H1 (cell line): ENCODE measurements at regions not wholly inside any gene's neighbourhood (a gene's known extent, or its start where the extent isn't known, plus 50 kb on each side); places are given as distances from the start of the nearest gene placed in this dataset.

Experiments
- CTCF ChIA-PET: fragments of 300-600 bp; sonication (Branson Sonifier 250); formaldehyde crosslinking; loops from one replicate; lab custom pipeline; 2021; ENCODE audit not compliant: partially characterized antibody; lab: Charles Lee
- POLR2A ChIA-PET: fragments of 300-600 bp; sonication (Branson Sonifier 250); formaldehyde crosslinking; loops from one replicate; lab custom pipeline; 2021; ENCODE audit warnings: inconsistent platforms; ENCODE audit not compliant: partially characterized antibody; lab: Charles Lee
- DNase-seq, 2 experiments: peaks; one replicate each; pipeline versions ENCODE4 v3.0.0 to v3.0.0-alpha.2; 2010 to 2022; ENCODE audit warnings: low spot score in 2 of 2, low read depth in 1 of 2, mixed read lengths in 1 of 2
- FAIRE-seq: peaks from 2 replicates; lab custom pipeline; 2011; peaks lifted over from hg19 to GRCh38; lab: Jason Lieb, UNC
- H2AFZ ChIP-seq: 2 replicates; pipeline ENCODE4 v1.8.1; 2012; ENCODE audit warnings: low read length, inconsistent platforms
- H2AK5ac ChIP-seq: 2 replicates; pipeline ENCODE4 v1.6.1; 2013; ENCODE audit warnings: low read depth, low read length
- H2BK120ac ChIP-seq: replicated peaks from 2 replicates; pipeline ENCODE3; 2013; ENCODE audit warnings: low read depth, low read length, inconsistent platforms
- H2BK12ac ChIP-seq: 2 replicates; pipeline ENCODE4 v1.6.1; 2013; ENCODE audit warnings: low read depth, low read length
- H2BK15ac ChIP-seq: 2 replicates; pipeline ENCODE4 v1.6.1; 2013; ENCODE audit warnings: low read length
- H2BK20ac ChIP-seq: 2 replicates; pipeline ENCODE4 v1.6.1; 2013; ENCODE audit warnings: low read length
- H2BK5ac ChIP-seq: 2 replicates; pipeline ENCODE4 v1.6.1; 2013; ENCODE audit warnings: low read depth, low read length
- H3K14ac ChIP-seq: 2 replicates; pipeline ENCODE4 v1.6.1; 2013; ENCODE audit warnings: inconsistent platforms; ENCODE audit not compliant: insufficient read length
- H3K18ac ChIP-seq: 2 replicates; pipeline ENCODE4 v1.6.1; 2013; ENCODE audit warnings: low read length; ENCODE audit errors: extremely low read depth
- H3K23ac ChIP-seq: 2 replicates; pipeline ENCODE4 v1.6.1; 2013; ENCODE audit warnings: inconsistent platforms; ENCODE audit not compliant: insufficient read length
- H3K23me2 ChIP-seq: 2 replicates; pipeline ENCODE4 v1.6.1; 2013; ENCODE audit warnings: low read depth, low read length
- H3K27ac ChIP-seq: 2 replicates; pipeline ENCODE4 v1.6.1; 2011; ENCODE audit warnings: low read depth, low read length, inconsistent platforms
- H3K27me3 ChIP-seq, 4 experiments: replicated peaks in 1 of 4; 1 replicate in 1 of 4; 2 replicates in 3 of 4; pipeline versions ENCODE4 v1.6.1 to v1.8.1; 2011 to 2013; ENCODE audit warnings: low read length in 3 of 4, mild to moderate bottlenecking in 3 of 4, inconsistent platforms in 2 of 4, mixed read lengths in 2 of 4, moderate library complexity in 1 of 4; ENCODE audit not compliant: control insufficient read depth in 3 of 4, insufficient read depth in 3 of 4; ENCODE audit errors: extremely low read depth in 1 of 4
- H3K36me3 ChIP-seq, 4 experiments: 2 replicates each; pipeline versions ENCODE4 v1.6.1 to v1.8.1; 2011 to 2013; ENCODE audit warnings: mild to moderate bottlenecking in 4 of 4, low read length in 3 of 4, moderate library complexity in 2 of 4, control low read depth in 1 of 4, inconsistent platforms in 1 of 4; ENCODE audit not compliant: insufficient read depth in 4 of 4, control insufficient read depth in 2 of 4
- H3K4ac ChIP-seq: replicated peaks from 2 replicates; pipeline ENCODE3; 2013; ENCODE audit warnings: low read length, low read depth, mixed read lengths, inconsistent platforms; ENCODE audit not compliant: insufficient read length
- H3K4me1 ChIP-seq, 4 experiments: replicated peaks in 1 of 4; 1 replicate in 1 of 4; 2 replicates in 3 of 4; pipeline versions ENCODE4 v1.6.1 to v1.8.1; 2011 to 2013; ENCODE audit warnings: low read length in 3 of 4, inconsistent platforms in 2 of 4, mixed read lengths in 1 of 4; ENCODE audit not compliant: insufficient read depth in 4 of 4, control insufficient read depth in 3 of 4
- H3K4me2 ChIP-seq, 2 experiments: 2 replicates each; pipeline versions ENCODE4 v1.6.1 to v1.8.1; 2011 to 2013; ENCODE audit warnings: low read depth in 2 of 2, low read length in 2 of 2, control low read depth in 1 of 2, inconsistent platforms in 1 of 2, mild to moderate bottlenecking in 1 of 2; ENCODE audit not compliant: insufficient read depth in 1 of 2
- H3K4me3 ChIP-seq, 4 experiments: fragments of 200-600, 300-600 bp in 1 of 4; sonication (generic), shearing (Covaris generic), sonication (Bioruptor Twin) in 1 of 4; 2 replicates each; pipeline versions ENCODE4 v1.5.1 to v1.8.1; 2011 to 2016; ENCODE audit warnings: low read length in 4 of 4, low read depth in 3 of 4, control low read depth in 2 of 4, inconsistent platforms in 2 of 4, mild to moderate bottlenecking in 2 of 4, mixed read lengths in 1 of 4, moderate library complexity in 1 of 4; ENCODE audit not compliant: insufficient read depth in 2 of 4; ENCODE audit errors: extremely low read depth in 1 of 4
- H3K56ac ChIP-seq: replicated peaks from 2 replicates; pipeline ENCODE3; 2013; ENCODE audit warnings: low read depth, mild to moderate bottlenecking, mixed read lengths, low read length, inconsistent platforms; ENCODE audit not compliant: insufficient read length
- H3K79me1 ChIP-seq: 2 replicates; pipeline ENCODE4 v1.6.1; 2013; ENCODE audit warnings: low read depth, low read length, control low read depth
- H3K79me2 ChIP-seq, 2 experiments: 2 replicates each; pipeline versions ENCODE4 v1.6.1 to v1.8.1; 2012 to 2013; ENCODE audit warnings: low read length in 2 of 2, mild to moderate bottlenecking in 2 of 2, inconsistent platforms in 1 of 2; ENCODE audit not compliant: insufficient read depth in 2 of 2, control insufficient read depth in 1 of 2
- H3K9ac ChIP-seq, 4 experiments: replicated peaks in 1 of 4; 1 replicate in 1 of 4; 2 replicates in 3 of 4; pipeline versions ENCODE4 v1.6.1 to v1.8.1; 2011 to 2013; ENCODE audit warnings: low read depth in 3 of 4, low read length in 3 of 4, control low read depth in 2 of 4, mild to moderate bottlenecking in 2 of 4, moderate library complexity in 2 of 4, inconsistent platforms in 1 of 4; ENCODE audit errors: extremely low read depth in 1 of 4
- H3K9me3 ChIP-seq, 2 experiments: 2 replicates each; pipeline versions ENCODE4 v1.6.1 to v1.8.1; 2012 to 2013; ENCODE audit warnings: mild to moderate bottlenecking in 2 of 2, moderate library complexity in 2 of 2, control low read depth in 1 of 2, inconsistent platforms in 1 of 2, low read depth in 1 of 2, low read length in 1 of 2, mixed read lengths in 1 of 2; ENCODE audit not compliant: insufficient read depth in 2 of 2
- H4K20me1 ChIP-seq, 2 experiments: replicated peaks in 1 of 2; 2 replicates each; pipeline versions ENCODE3 to v1.8.1; 2011 to 2013; ENCODE audit warnings: inconsistent platforms in 2 of 2, low read length in 2 of 2, mild to moderate bottlenecking in 1 of 2; ENCODE audit not compliant: insufficient read depth in 2 of 2, control insufficient read depth in 1 of 2
- H4K5ac ChIP-seq: 2 replicates; pipeline ENCODE4 v1.6.1; 2013; ENCODE audit warnings: low read length, low read depth, mixed read lengths, inconsistent platforms; ENCODE audit not compliant: insufficient read length
- H4K8ac ChIP-seq: 2 replicates; pipeline ENCODE4 v1.8.0; 2013; ENCODE audit warnings: mild to moderate bottlenecking, moderate library complexity, low read length, inconsistent platforms; ENCODE audit not compliant: insufficient read depth; ENCODE audit errors: extremely low read depth
- H4K91ac ChIP-seq: replicated peaks from 2 replicates; pipeline ENCODE3; 2013; ENCODE audit warnings: low read length, mixed read lengths, inconsistent platforms; ENCODE audit not compliant: insufficient read length
- BRCA1 ChIP-seq: IDR thresholded peaks from 2 replicates; pipeline ENCODE4 v1.6.1; 2012; ENCODE audit warnings: low read depth, low read length, improper control_type of control experiment
- GTF2F1 ChIP-seq: IDR thresholded peaks from 2 replicates; pipeline ENCODE4 v1.6.1; 2012; ENCODE audit warnings: low read depth, low read length, improper control_type of control experiment, borderline replicate concordance
- RFX5 ChIP-seq: IDR thresholded peaks from 2 replicates; pipeline ENCODE4 v1.6.1; 2011; ENCODE audit warnings: low read depth, low read length, improper control_type of control experiment, borderline replicate concordance
- TAF7 ChIP-seq: optimal IDR thresholded peaks from 2 replicates; pipeline ENCODE3; 2011; ENCODE audit warnings: low read depth, mild to moderate bottlenecking, inconsistent platforms, low read length, moderate library complexity, borderline replicate concordance
- WGBS, 2 experiments: shearing (Covaris generic) in 1 of 2; methylation state at CpG; one replicate each; pipeline versions ENCODE4 v1.1.6 to v1.1.7; 2013 to 2015; ENCODE audit warnings: low lambda C conversion rate in 2 of 2, mixed read lengths in 2 of 2, inconsistent platforms in 1 of 2, low coverage in 1 of 2, missing lambda C conversion rate in 1 of 2; ENCODE audit not compliant: insufficient replicate concordance in 2 of 2, insufficient coverage in 1 of 2, insufficient read length in 1 of 2; ENCODE audit errors: extremely low coverage in 1 of 2, missing lambda C conversion rate in 1 of 2; 5-methylcytosine and 5-hydroxymethylcytosine counted together

GRCh38 chr16:55045329-55045728 lies 114.7 kb downstream of the IRX5 start:
- H3K23me2 ChIP-seq, result no peaks in the 10 kb centered on the region; the same call in 1 of the 2 replicates
- no peak overlapping the region for H2AFZ ChIP-seq
- WGBS, 2 experiments, result 93% methylated on average over 3 of the region's 3 CpGs; no CpG with 5 or more reads in 1 of the 2 experiments
- H3K79me2 ChIP-seq, result no peaks in the 10 kb centered on the region
- no peak overlapping the region for H4K8ac ChIP-seq
- no peak overlapping the region for H3K9ac ChIP-seq
- no peak overlapping the region for H2BK15ac ChIP-seq
- H3K36me3 ChIP-seq, result no peaks in the 10 kb centered on the region
- H2AK5ac ChIP-seq, result no peak overlapping the region
- H4K5ac ChIP-seq, result no peak overlapping the region
- 0 out of 7 replicates have a peak, but pooled peaks cover 0 to 2% (median 0%) of the 10 kb centered on the region in 4 experiments for H3K27me3 ChIP-seq
- H2BK120ac ChIP-seq, result no peak overlapping the region
- H2BK5ac ChIP-seq, result no peak overlapping the region
- H4K91ac ChIP-seq, result no peak overlapping the region
- H2BK20ac ChIP-seq, result no peak overlapping the region
- H3K4me2 ChIP-seq, result no peak overlapping the region
- H3K4me1 ChIP-seq, result no peaks in the 10 kb centered on the region
- H3K23ac ChIP-seq, result no peak overlapping the region
- FAIRE-seq (no peak), DNase-seq (no peak)
- H3K4ac ChIP-seq, result no peak overlapping the region
- CTCF ChIA-PET, result interaction anchor here (1.8 to 14.3 kb wide), 3 partner anchors 11 to 88 kb away, joined by 4 to 145 read pairs (median 20); no protein-coding TSS in a partner anchor
- H3K18ac ChIP-seq, result no peak overlapping the region
- H2BK12ac ChIP-seq, result no peak overlapping the region
- H3K14ac ChIP-seq, result no peak overlapping the region
- no peak overlapping the region for H3K4me3 ChIP-seq
- no peaks in the 10 kb centered on the region for H3K9me3 ChIP-seq
- H3K56ac ChIP-seq, result no peak overlapping the region
- H3K79me1 ChIP-seq, result no peaks in the 10 kb centered on the region
- no peak overlapping the region for H3K27ac ChIP-seq
- POLR2A ChIA-PET, result no interaction called here
- H4K20me1 ChIP-seq, result no peaks in the 10 kb centered on the region
- TF ChIP-seq TAF7, result no peak
- no peak for TF ChIP-seq RFX5
- TF ChIP-seq BRCA1, result no peak
- no peak for TF ChIP-seq GTF2F1
